NOMO-1 treated with DMSO at 0.1 percent for 48 hours (cell line): ENCODE measurements at regions not wholly inside any gene's neighbourhood (a gene's known extent, or its start where the extent isn't known, plus 50 kb on each side); places are given as distances from the start of the nearest gene placed in this dataset.
"Not testable (repeated sequence)": the region's sequence is repeated elsewhere in the genome, so short reads cannot be mapped to it uniquely, and the experiment has no call there.

Source experiments
- DNase-seq: peaks from one replicate; lab custom pipeline; 2025; ENCODE audit not compliant: unreplicated experiment; lab: John Stamatoyannopoulos, UW

GRCh38 chr1:177891809-177892208, 78.0 kb downstream of the SEC16B start:
- no peak for DNase-seq

GRCh38 chr1:177890479-177890878, 79.4 kb downstream of the SEC16B start:
- DNase-seq: no peak

GRCh38 chr1:177884479-177885021, 85.3 kb downstream of the SEC16B start:
- DNase-seq: no peak

GRCh38 chr1:177883581-177883980, 86.3 kb downstream of the SEC16B start:
- DNase-seq: no peak

GRCh38 chr1:177880339-177880891, 89.4 kb downstream of the SEC16B start:
- no peak for DNase-seq

- no peak for DNase-seq
Observed at GRCh38 chr1:177877086-177877485, 92.8 kb downstream of the SEC16B start.

- DNase-seq: no peak
Observed at GRCh38 chr1:177873238-177873637, 96.6 kb downstream of the SEC16B start.

- DNase-seq: no peak
Observed at GRCh38 chr1:177872308-177872900, 97.5 kb downstream of the SEC16B start.

GRCh38 chr1:177871613-177872307, 98.1 kb downstream of the SEC16B start:
- no peak for DNase-seq

- no peak for DNase-seq
Observed at GRCh38 chr1:177869586-177869985, 100.3 kb downstream of the SEC16B start.

- DNase-seq: not testable (repeated sequence)
Observed at GRCh38 chr1:177869011-177869410, 100.8 kb downstream of the SEC16B start.

- no peak for DNase-seq
Observed at GRCh38 chr1:177865807-177866206, 104.1 kb downstream of the SEC16B start.

- no peak for DNase-seq
Observed at GRCh38 chr1:177864538-177865305, 105.1 kb downstream of the SEC16B start.

- no peak for DNase-seq
Observed at GRCh38 chr1:177863796-177864195, 106.1 kb downstream of the SEC16B start.

- DNase-seq: no peak
Observed at GRCh38 chr1:177862916-177863315, 106.9 kb downstream of the SEC16B start.

GRCh38 chr1:177859572-177859971, 110.3 kb downstream of the SEC16B start:
- no peak for DNase-seq

- DNase-seq: no peak
Observed at GRCh38 chr1:177858332-177858821, 111.5 kb downstream of the SEC16B start.

- no peak for DNase-seq
Observed at GRCh38 chr1:177857285-177857684, 112.6 kb downstream of the SEC16B start.

GRCh38 chr1:177854951-177855350, 114.9 kb downstream of the SEC16B start:
- DNase-seq: no peak

- no peak for DNase-seq
Observed at GRCh38 chr1:177849579-177850290, 120.1 kb downstream of the SEC16B start.

- no peak for DNase-seq
Observed at GRCh38 chr1:177849130-177849529, 120.7 kb downstream of the SEC16B start.
